ENCODE measurements at regions not wholly inside any gene's neighbourhood (a gene's known extent, or its start where the extent isn't known, plus 50 kb on each side); places are given as distances from the start of the nearest gene placed in this dataset.

DNA sequence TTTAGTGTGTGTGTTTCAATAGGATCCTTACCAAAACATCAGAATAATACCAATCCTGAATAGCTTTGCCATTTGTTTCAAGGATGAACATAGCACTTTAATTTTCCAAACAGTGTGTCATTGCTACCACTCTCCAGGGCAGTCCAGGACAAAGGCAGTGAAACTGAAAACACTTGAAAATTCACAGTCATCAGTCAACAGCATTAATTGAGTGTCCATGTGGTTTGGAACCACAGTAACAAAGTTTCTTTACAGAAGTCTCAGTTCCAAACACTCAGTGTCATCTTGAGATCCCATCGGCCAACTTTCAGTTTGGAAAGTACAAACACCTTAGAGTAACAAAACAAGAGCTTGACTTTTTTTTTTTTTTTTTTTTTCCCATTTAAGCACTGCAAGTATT, 228.4 kb upstream of the SOX5 start:
- Histone ChIP-seq H3K9me3 (no peaks in the 10 kb centered on the region), H3K27me3 (no peaks in the 10 kb centered on the region), H3K4me3 (no peak overlapping the region), H3K4me1 (no peaks in the 10 kb centered on the region), H3K27ac (no peak overlapping the region), H3K36me3 (no peaks in the 10 kb centered on the region)
- DNase-seq = no peak
- no peak for TF ChIP-seq CTCF (IDR thresholded peaks at IDR 0.05)
- no peak for TF ChIP-seq POLR2A (IDR thresholded peaks at IDR 0.05)

GRCh38 chr12:24175929-24176328, 226.5 kb upstream of the SOX5 start:
- Histone ChIP-seq H3K27ac (peak overlapping the region in 2 of 4 donors; percentile 44 to 61), H3K27me3 (no peaks in the 10 kb centered on the region), H3K36me3 (no peaks in the 10 kb centered on the region), H3K9me3 (no peaks in the 10 kb centered on the region), H3K4me1 (no peaks in the 10 kb centered on the region), H3K4me3 (no peak overlapping the region)
- peak in 1 of 3 donors; percentile 60 for DNase-seq
- TF ChIP-seq CTCF (IDR thresholded peaks at IDR 0.05) (no peak), POLR2A (IDR thresholded peaks at IDR 0.05) (no peak)

DNA sequence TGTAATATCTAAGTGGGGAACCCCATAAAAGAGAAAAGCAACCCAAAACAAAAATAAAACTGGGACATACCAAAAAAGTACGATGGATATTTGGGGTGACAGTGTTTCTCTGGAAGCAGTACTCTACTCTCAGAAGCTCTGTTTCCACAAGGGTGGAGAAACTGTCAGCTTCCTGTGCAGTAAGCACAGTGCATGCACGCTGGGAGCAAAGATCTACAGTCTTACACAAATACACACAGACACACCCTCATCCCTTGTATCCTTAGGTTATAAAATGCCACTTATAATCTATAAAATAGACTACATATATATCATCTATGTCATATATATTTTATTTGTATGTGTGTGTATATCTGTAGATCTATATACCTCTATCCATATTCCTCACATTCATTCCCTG, 225.8 kb upstream of the SOX5 start:
- no peaks in the 10 kb centered on the region for H3K9me3 ChIP-seq
- H3K4me1 ChIP-seq = no peaks in the 10 kb centered on the region
- DNase-seq = peak in 1 of 3 donors; percentile 65
- H3K27ac ChIP-seq = peak overlapping the region in 2 of 4 donors; percentile 44 to 61
- H3K36me3 ChIP-seq = no peaks in the 10 kb centered on the region
- no peak overlapping the region for H3K4me3 ChIP-seq
- TF ChIP-seq CTCF (IDR thresholded peaks at IDR 0.05) (no peak), POLR2A (IDR thresholded peaks at IDR 0.05) (no peak)
- no peaks in the 10 kb centered on the region for H3K27me3 ChIP-seq

DNA sequence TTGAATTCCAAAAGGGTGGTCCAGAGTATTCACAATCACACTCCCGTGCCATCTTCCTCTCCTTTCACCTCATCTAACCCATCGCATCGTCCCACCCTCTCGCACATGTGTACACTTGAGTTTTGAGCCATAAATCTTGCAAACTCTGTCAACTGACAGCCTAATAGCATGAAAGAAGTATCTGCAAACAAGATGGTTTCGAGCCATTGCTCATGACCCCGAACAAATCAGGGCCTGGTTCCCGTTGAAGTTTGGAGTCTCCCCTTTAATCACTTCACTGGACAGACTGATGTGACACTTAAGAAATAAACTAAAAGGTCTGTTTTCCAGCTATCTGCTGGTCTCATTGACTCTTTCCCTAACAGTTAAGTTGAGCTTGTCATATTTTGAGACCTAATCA, 223.6 kb upstream of the SOX5 start:
- no peaks in the 10 kb centered on the region for H3K4me1 ChIP-seq
- TF ChIP-seq POLR2A (IDR thresholded peaks at IDR 0.05) (no peak), CTCF (IDR thresholded peaks at IDR 0.05) (no peak)
- no peak overlapping the region for H3K4me3 ChIP-seq
- no peaks in the 10 kb centered on the region for H3K9me3 ChIP-seq
- no peak overlapping the region for H3K27ac ChIP-seq
- no peak for DNase-seq
- no peaks in the 10 kb centered on the region for H3K27me3 ChIP-seq
- H3K36me3 ChIP-seq = no peaks in the 10 kb centered on the region

DNA sequence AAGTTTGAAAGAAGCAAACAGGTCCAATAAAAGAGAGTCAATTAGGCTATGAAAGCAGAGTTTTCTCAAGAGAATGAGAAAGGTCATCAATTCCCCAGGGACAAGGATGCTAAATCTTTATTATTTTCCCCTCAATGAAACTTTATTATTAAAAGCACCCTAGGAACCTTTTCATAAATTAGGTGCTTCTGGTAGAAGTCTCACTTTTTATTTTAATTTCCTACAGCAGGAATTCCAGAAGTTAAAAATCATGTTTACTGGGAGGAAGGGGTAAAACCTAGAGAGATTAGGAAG, 223.2 kb upstream of the SOX5 start:
- no peaks in the 10 kb centered on the region for H3K36me3 ChIP-seq
- H3K27ac ChIP-seq = no peak overlapping the region
- no peak for DNase-seq
- H3K27me3 ChIP-seq = no peaks in the 10 kb centered on the region
- no peak for TF ChIP-seq CTCF (IDR thresholded peaks at IDR 0.05)
- no peak for TF ChIP-seq POLR2A (IDR thresholded peaks at IDR 0.05)
- no peaks in the 10 kb centered on the region for H3K9me3 ChIP-seq
- H3K4me1 ChIP-seq = no peaks in the 10 kb centered on the region
- no peak overlapping the region for H3K4me3 ChIP-seq

DNA sequence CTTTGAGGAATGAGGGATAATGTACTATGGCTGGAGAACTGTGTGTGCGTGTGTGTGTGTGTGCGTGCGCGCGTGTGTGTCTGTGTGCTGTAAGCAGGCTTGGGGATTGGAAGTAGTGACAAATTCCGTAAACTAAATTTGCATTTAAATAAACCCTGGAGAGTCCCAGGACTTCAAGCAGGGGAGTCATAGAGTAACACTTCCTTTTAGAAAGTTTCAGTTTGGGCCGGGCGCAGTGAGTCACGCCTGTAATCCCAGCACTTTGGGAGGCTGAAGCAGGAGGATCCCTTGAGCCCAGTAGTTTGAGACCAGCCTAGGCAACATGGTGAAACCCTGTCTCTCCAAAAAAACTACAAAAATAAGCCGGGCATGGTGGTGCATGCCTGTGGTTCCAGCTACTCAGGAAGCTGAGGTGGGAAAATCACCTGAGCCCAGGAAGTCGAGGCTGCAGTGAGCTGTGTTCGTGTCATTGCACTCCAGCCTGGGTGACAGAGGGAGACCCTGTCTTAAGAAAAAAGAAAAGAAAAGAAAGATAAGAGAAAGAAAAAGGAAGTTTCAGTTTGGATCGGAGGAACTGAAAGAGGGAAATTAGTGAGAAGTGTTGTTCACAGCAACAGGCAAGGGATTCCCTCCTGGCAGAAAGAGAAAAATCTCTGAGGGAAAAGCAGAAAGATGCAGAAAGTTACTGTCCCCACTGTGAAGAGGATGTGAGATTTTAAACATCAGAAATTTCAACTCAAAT, 222.7 kb upstream of the SOX5 start:
- Histone ChIP-seq H3K27ac (no peak overlapping the region), H3K36me3 (no peaks in the 10 kb centered on the region), H3K4me3 (no peak overlapping the region), H3K4me1 (no peaks in the 10 kb centered on the region), H3K27me3 (no peaks in the 10 kb centered on the region), H3K9me3 (no peaks in the 10 kb centered on the region)
- TF ChIP-seq POLR2A (IDR thresholded peaks at IDR 0.05) = no peak
- TF ChIP-seq CTCF (IDR thresholded peaks at IDR 0.05) = no peak
- DNase-seq = no peak
